ENCODE measurements at regions not wholly inside any gene's neighbourhood (a gene's known extent, or its start where the extent isn't known, plus 50 kb on each side); places are given as distances from the start of the nearest gene placed in this dataset.

DNA sequence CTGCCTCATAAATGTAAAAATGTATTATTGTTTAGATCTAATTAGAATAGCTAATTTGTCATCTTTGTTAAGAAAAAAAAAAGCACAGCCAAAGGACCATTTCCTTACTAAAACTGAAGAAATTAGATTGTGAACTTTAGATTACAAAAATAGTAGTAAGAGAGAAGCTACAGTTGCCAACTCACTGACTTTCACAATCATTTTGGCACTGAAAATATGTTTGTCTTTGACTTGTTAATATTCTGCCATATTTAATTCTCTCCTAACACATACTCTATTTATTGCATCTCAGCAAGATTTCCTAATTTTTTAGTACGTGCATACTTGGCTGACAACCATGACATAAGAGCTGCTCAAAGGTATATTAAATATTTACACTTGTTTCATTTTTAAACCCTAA, 297.1 kb downstream of the TUSC1 start:
- H2BK15ac ChIP-seq (ENCODE audit: low read depth, low read length) = no peak overlapping the region
- no peak for TF ChIP-seq SMC3 (IDR thresholded peaks at IDR 0.05; ENCODE audit: low read depth, low read length)
- no peak for TF ChIP-seq NFE2L2 (IDR thresholded peaks at IDR 0.05; ENCODE audit: low read depth, low read length)
- no peak for TF ChIP-seq MAFK (IDR thresholded peaks at IDR 0.05; ENCODE audit: low read depth, low read length)
- TF ChIP-seq RCOR1 (IDR thresholded peaks at IDR 0.05; ENCODE audit: insufficient replicate concordance, low read length) = no peak
- TF ChIP-seq ELK1 (IDR thresholded peaks at IDR 0.05; ENCODE audit: borderline replicate concordance, low read depth, low read length) = no peak
- TF ChIP-seq MAZ (IDR thresholded peaks at IDR 0.05; ENCODE audit: borderline replicate concordance, low read depth, low read length) = no peak
- H3K18ac ChIP-seq (ENCODE audit: low read depth, low read length) = no peak overlapping the region

More for the DNA sequence above, 297.1 kb downstream of the TUSC1 start:
- Histone ChIP-seq H4K8ac (ENCODE audit: low read depth in 2 of 2, low read length in 2 of 2) (no peak overlapping the region), H2AFZ (replicated peaks; ENCODE audit: low read length, poor library complexity) (no peak overlapping the region), H3K27me3 (ENCODE audit: control insufficient read depth, insufficient read depth, low read length) (no peaks in the 10 kb centered on the region), H2BK120ac (ENCODE audit: low read depth, low read length) (no peak overlapping the region), H3K56ac (ENCODE audit: extremely low read depth, insufficient read depth, low read length) (no peak overlapping the region), H3K79me1 (ENCODE audit: low read depth in 1 of 2, low read length in 2 of 2) (no peaks in the 10 kb centered on the region), H3K4me1 (ENCODE audit: control insufficient read depth, insufficient read depth, low read length) (no peaks in the 10 kb centered on the region), H2BK20ac (ENCODE audit: low read depth, low read length) (no peak overlapping the region), H3K9me3 (ENCODE audit: control insufficient read depth, insufficient read depth, low read length) (peaks cover 6% of the 10 kb centered on the region; the same call in 1 of the 2 replicates), H2BK5ac (ENCODE audit: low read depth, low read length, poor library complexity, severe bottlenecking) (no peak overlapping the region), H3K14ac (replicated peaks; ENCODE audit: low read depth, low read length) (no peak overlapping the region), H4K20me1 (ENCODE audit: insufficient read depth, low read length) (no peaks in the 10 kb centered on the region), H3K4ac (ENCODE audit: low read depth, low read length) (no peak overlapping the region), H3K27ac (ENCODE audit: insufficient read depth, low read length) (no peak overlapping the region), H3K4me3 (ENCODE audit: insufficient read depth, low read depth, low read length) (no peak overlapping the region), H2AK5ac (ENCODE audit: low read depth, low read length) (no peak overlapping the region), H4K91ac (ENCODE audit: insufficient read depth, low read depth, low read length) (no peak overlapping the region), H3K4me2 (ENCODE audit: low read depth, low read length) (no peak overlapping the region), H2AK9ac (replicated peaks; ENCODE audit: low read depth, low read length, poor library complexity) (no peak overlapping the region), H3K9ac (ENCODE audit: low read depth, low read length) (no peak overlapping the region), H4K5ac (ENCODE audit: low read depth, low read length) (no peak overlapping the region), H3K23ac (ENCODE audit: low read depth, low read length) (no peak overlapping the region), H3K36me3 (ENCODE audit: control insufficient read depth, insufficient read depth, low read length) (no peaks in the 10 kb centered on the region), H3K9me1 (ENCODE audit: insufficient read depth, low read length) (no peaks in the 10 kb centered on the region)
- in situ Hi-C loops (cut with MboI; ENCODE audit: low sequenced_read_pairs) = no loop called here
- dilution Hi-C loops (cut with HindIII; ENCODE audit: low sequenced_read_pairs, unreplicated experiment) = no loop called here
- CTCF ChIA-PET = no interaction called here
- no TSS peak for BruUV-seq (replicated peaks)
- DNase-seq = no peak
- no peak for ATAC-seq (ENCODE audit: low read depth)
- WGBS, 2 experiments (ENCODE audit: extremely low coverage in 2 of 2, insufficient read length in 1 of 2) = no CpG with 5 or more reads among the region's 1 CpG
- intact Hi-C loops (cut with micrococcal nuclease) = no loop called here
- POLR2A ChIA-PET (ENCODE audit: unreplicated experiment) = no interaction called here

Data from IMR-90 (cell line).